Mucosa of descending colon (tissue), 3 donors: ENCODE measurements at regions not wholly inside any gene's neighbourhood (a gene's known extent, or its start where the extent isn't known, plus 50 kb on each side); places are given as distances from the start of the nearest gene placed in this dataset.

Experiments
- ATAC-seq: fragments of 200-7000 bp; cut with Tn5 transposase; one replicate; pipeline ENCODE4 v1.9.1; 2020; ENCODE audit warnings: mild to moderate bottlenecking, moderate library complexity
- DNase-seq, 3 donors: peaks; one replicate each; pipeline ENCODE4 v3.0.0-alpha.2; 2020
- H3K36me3 ChIP-seq: fragments of 200-600 bp; one replicate; pipeline ENCODE4 v1.8.0; 2021; ENCODE audit warnings: low read depth, mild to moderate bottlenecking
- H3K4me1 ChIP-seq: fragments of 200-600 bp; one replicate; pipeline ENCODE4 v1.8.0; 2021; ENCODE audit warnings: low read depth, mild to moderate bottlenecking
- H3K4me3 ChIP-seq: fragments of 200-600 bp; one replicate; pipeline ENCODE4 v1.8.0; 2021; ENCODE audit warnings: mild to moderate bottlenecking
- H3K9me3 ChIP-seq: fragments of 200-600 bp; one replicate; pipeline ENCODE4 v1.8.0; 2021; ENCODE audit warnings: mild to moderate bottlenecking
- intact Hi-C, 2 donors: fragments of 100-400 bp; cut with DNase I in 1 of 2; cut with micrococcal nuclease in 1 of 2; formaldehyde crosslinking; loops; one replicate each; pipeline versions ENCODE4 v1.11.0 to v1.11.1; 2022; cut with DNase I, micrococcal nuclease
- TF ChIP-seq, protein P1 (sequence below): fragments of 200-600 bp; IDR thresholded peaks from one replicate; pipeline ENCODE4 v1.8.0; 2022; ENCODE audit warnings: antibody characterized with exemption, mild to moderate bottlenecking
- donor health status: DM: no; HTN: no; CAD: no; lungs with moderate emphysema.
- donor health status: DM: no; HTN: no; CAD: no.
- donor health status: DM: no; HTN: yes; CAD: no.

DNA sequence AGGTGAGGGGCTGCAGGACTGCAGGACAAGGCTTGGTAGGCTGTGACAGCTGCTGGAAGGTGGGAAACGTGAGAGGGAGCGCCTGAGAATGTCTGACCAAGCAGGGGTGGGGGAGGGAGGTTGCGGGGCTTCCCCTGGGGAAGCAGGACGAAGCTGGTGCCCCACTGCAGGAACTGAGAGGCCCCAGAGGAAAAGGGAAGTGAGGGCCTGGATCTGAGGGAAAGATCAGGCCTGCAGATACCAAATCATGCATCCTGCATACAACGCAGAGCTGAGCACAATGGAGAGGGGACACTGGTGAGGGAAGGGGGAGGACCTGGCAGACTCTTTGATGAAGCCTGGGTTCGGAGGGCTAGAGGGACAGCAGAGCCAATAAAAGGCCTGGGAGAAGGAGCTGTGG is 65.7 kb upstream of the BACE2 start:
- TF ChIP-seq, protein P1, sequence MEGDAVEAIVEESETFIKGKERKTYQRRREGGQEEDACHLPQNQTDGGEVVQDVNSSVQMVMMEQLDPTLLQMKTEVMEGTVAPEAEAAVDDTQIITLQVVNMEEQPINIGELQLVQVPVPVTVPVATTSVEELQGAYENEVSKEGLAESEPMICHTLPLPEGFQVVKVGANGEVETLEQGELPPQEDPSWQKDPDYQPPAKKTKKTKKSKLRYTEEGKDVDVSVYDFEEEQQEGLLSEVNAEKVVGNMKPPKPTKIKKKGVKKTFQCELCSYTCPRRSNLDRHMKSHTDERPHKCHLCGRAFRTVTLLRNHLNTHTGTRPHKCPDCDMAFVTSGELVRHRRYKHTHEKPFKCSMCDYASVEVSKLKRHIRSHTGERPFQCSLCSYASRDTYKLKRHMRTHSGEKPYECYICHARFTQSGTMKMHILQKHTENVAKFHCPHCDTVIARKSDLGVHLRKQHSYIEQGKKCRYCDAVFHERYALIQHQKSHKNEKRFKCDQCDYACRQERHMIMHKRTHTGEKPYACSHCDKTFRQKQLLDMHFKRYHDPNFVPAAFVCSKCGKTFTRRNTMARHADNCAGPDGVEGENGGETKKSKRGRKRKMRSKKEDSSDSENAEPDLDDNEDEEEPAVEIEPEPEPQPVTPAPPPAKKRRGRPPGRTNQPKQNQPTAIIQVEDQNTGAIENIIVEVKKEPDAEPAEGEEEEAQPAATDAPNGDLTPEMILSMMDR = no peak
- Histone ChIP-seq H3K4me3 (no peak overlapping the region), H3K4me1 (no peaks in the 10 kb centered on the region), H3K9me3 (peaks cover 4% of the 10 kb centered on the region), H3K36me3 (no peaks in the 10 kb centered on the region)
- DNase-seq = no peak
- intact Hi-C loops = no loop called here
- no peak for ATAC-seq

DNA sequence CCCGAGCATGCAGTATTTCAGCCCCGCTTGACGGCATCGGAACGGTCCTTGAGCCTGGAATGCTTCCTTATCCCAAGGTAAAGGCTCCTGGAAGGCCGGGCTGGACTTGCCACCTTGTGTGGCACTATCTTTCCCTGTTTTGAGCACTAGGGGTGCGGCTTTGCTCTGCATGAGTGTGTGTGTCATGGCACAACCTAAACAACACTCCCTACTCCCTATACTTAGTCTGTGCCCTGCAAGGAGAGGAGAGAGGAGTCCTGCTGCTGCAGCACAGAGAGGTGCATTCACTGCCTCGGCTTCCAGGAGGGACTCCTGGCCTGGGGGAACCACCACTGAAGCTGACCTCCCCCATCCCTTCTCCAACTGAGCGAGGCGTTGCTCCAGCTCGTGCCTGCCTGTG is 60.4 kb upstream of the BACE2 start:
- Histone ChIP-seq H3K4me3 (no peak overlapping the region), H3K36me3 (no peaks in the 10 kb centered on the region), H3K4me1 (no peaks in the 10 kb centered on the region), H3K9me3 (no peaks in the 10 kb centered on the region)
- intact Hi-C loops = no loop called here
- DNase-seq (no peak), ATAC-seq (no peak)
- TF ChIP-seq, protein P1 = no peak

DNA sequence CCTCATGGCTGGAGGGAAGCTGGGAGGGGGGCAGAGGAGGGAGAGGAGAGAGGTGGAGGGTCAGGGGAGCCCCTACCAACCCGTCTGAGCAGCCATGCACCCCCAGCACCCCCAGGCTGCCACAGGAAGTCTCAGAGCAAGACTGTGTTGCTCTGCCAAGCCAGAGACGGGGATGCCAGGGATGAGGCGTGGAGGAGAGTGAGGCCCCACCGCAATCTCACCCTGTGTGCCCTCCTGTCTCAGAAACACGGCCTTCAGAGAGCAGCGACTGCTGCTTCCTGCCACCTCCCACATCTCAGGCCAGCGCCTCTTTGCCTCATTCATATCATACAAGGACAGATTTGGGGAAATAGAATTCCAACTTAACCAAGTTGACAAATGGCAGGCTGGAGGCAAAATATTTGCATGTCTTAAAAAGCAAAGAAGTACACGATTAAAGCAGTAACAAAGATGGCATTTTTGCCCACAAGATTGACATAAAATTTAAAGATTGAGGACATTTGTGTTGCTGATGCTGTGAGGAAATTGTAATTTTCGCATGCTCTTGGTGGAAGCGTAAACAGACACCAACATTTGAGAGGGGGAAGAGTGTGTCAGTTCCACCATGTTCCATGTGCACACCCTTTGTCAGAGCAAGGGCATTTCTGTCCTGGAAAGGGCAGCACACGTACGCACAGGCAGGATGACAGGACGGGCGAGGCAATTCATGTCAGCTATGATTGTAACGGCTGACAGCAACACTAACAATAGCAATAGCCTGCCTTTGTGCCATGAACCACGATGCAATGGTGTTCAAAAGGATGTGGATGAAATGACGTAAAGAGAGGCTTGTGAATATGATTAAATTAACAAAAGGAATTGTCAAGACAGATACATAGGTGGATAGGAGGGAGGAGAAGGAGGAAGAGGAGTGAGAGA is 59.0 kb upstream of the BACE2 start:
- Histone ChIP-seq H3K4me1 (no peaks in the 10 kb centered on the region), H3K9me3 (no peaks in the 10 kb centered on the region), H3K4me3 (no peak overlapping the region), H3K36me3 (no peaks in the 10 kb centered on the region)
- intact Hi-C loops = no loop called here
- ATAC-seq = no peak
- TF ChIP-seq, protein P1 = no peak
- DNase-seq = no peak

DNA sequence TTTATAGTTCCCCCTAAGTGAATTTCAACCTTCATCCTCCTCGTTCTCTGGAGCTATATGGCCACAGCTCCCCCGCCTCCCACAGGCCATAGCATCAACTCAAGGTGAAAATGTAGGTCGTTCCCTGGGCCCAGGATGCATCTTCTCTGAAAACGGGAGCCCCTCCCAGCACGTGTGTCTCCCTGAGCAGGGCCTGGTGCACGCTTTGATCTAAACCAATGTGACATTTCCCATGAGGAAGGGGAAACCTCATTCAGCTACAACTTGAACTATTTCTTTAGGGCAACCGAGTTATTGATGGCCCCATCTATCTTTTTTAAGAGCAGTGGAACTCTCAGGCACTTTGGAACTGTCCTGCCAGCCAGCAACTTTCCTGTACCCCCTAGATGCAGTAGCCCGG is 57.8 kb upstream of the BACE2 start:
- no peak overlapping the region for H3K4me3 ChIP-seq
- H3K36me3 ChIP-seq = no peaks in the 10 kb centered on the region
- ATAC-seq (no peak), DNase-seq (no peak)
- TF ChIP-seq, protein P1 = no peak
- no peaks in the 10 kb centered on the region for H3K4me1 ChIP-seq
- H3K9me3 ChIP-seq = no peaks in the 10 kb centered on the region
- intact Hi-C loops = no loop called here

DNA sequence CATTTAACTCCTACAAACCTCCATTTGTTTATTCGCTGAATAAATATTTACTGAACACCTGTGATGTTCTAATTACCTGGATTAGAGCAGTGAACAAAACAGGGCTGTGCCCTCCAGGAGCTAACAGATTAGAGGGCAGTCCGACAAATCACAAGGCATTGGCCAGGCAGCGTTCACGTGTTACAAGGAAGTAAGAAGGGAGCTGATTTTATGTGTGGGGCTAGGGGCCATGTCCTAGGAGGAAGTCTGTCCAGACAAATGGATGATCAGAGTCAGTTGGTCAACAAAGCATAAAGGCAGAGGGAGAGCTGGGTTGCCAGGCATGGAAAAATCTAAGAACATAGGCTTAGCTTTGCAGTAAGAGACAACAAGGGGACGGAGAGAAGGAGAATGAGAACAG is 57.3 kb upstream of the BACE2 start:
- Histone ChIP-seq H3K36me3 (no peaks in the 10 kb centered on the region), H3K4me3 (no peak overlapping the region), H3K4me1 (no peaks in the 10 kb centered on the region), H3K9me3 (no peaks in the 10 kb centered on the region)
- intact Hi-C loops = no loop called here
- TF ChIP-seq, protein P1 = no peak
- peak; percentile 65 for ATAC-seq
- DNase-seq = no peak
